ENCODE measurements at regions not wholly inside any gene's neighbourhood (a gene's known extent, or its start where the extent isn't known, plus 50 kb on each side); places are given as distances from the start of the nearest gene placed in this dataset.

DNA sequence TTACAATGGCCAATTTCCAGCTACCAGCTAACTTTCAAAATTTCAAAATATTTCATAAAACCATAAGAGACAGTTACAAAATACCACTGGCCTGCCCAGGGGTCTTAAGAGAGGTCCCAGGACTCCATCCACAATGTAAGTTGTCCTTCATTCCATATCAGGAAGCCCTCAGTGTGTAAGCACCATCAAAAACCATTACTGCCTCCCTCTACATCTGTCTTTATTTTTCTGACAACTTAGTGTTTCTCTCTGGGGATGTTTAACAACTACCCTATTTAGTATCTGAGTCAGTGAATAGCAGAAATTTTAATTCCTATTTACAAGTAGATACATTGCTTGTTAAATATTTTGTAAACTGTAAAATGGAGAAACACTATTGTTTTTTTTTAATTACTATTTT lies 339.3 kb upstream of the ADAMTS5 start:
- Histone ChIP-seq H3K4me1 (ENCODE audit: insufficient read depth) (peaks cover 6% of the 10 kb centered on the region), H3K9me3 (no peaks in the 10 kb centered on the region), H3K27ac (peak overlapping the region in 1 of 2 donors; percentile 1), H3K36me3 (no peaks in the 10 kb centered on the region), H3K4me3 (no peak overlapping the region), H3K27me3 (no peaks in the 10 kb centered on the region)
- DNase-seq, result no peak
- TF ChIP-seq EP300 (IDR thresholded peaks at IDR 0.05) (no peak), POLR2A (IDR thresholded peaks at IDR 0.05) (no peak)
- TF ChIP-seq, protein P1, sequence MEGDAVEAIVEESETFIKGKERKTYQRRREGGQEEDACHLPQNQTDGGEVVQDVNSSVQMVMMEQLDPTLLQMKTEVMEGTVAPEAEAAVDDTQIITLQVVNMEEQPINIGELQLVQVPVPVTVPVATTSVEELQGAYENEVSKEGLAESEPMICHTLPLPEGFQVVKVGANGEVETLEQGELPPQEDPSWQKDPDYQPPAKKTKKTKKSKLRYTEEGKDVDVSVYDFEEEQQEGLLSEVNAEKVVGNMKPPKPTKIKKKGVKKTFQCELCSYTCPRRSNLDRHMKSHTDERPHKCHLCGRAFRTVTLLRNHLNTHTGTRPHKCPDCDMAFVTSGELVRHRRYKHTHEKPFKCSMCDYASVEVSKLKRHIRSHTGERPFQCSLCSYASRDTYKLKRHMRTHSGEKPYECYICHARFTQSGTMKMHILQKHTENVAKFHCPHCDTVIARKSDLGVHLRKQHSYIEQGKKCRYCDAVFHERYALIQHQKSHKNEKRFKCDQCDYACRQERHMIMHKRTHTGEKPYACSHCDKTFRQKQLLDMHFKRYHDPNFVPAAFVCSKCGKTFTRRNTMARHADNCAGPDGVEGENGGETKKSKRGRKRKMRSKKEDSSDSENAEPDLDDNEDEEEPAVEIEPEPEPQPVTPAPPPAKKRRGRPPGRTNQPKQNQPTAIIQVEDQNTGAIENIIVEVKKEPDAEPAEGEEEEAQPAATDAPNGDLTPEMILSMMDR (IDR thresholded peaks at IDR 0.05), result no peak
- intact Hi-C loops (cut with DNase I), result no loop called here

DNA sequence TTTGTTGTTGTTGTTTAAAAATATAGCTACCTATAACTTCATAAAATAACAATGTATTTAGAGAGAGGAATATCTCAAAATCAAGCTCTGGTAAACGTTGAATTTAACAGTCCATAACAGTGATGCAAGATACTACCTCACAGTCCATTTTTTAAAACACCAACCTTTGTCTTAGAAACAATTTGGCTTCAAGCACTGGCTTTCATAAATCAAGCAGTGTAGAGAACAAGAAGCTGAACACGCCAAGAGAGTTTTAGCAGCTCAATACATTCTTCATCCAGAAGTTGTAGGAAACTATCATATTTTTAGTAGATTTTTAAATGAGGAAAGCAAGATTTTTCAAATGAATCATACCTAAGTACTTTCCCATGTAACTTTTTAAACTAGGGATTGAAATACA lies 334.3 kb upstream of the ADAMTS5 start:
- no peak overlapping the region for H3K27ac ChIP-seq
- H3K27me3 ChIP-seq, result no peaks in the 10 kb centered on the region
- 11 to 27% (median 17%) methylated on average over 2 of the region's 2 CpGs for WGBS, 3 donors
- no peaks in the 10 kb centered on the region for H3K9me3 ChIP-seq
- H3K36me3 ChIP-seq, result no peaks in the 10 kb centered on the region
- TF ChIP-seq, protein P1 (IDR thresholded peaks at IDR 0.05), result no peak
- TF ChIP-seq POLR2A (IDR thresholded peaks at IDR 0.05), result no peak
- no peak for TF ChIP-seq EP300 (IDR thresholded peaks at IDR 0.05)
- H3K4me1 ChIP-seq (ENCODE audit: insufficient read depth), result peaks cover 7% of the 10 kb centered on the region
- intact Hi-C loops (cut with DNase I), result no loop called here
- H3K4me3 ChIP-seq, result no peak overlapping the region
- DNase-seq, result no peak

DNA sequence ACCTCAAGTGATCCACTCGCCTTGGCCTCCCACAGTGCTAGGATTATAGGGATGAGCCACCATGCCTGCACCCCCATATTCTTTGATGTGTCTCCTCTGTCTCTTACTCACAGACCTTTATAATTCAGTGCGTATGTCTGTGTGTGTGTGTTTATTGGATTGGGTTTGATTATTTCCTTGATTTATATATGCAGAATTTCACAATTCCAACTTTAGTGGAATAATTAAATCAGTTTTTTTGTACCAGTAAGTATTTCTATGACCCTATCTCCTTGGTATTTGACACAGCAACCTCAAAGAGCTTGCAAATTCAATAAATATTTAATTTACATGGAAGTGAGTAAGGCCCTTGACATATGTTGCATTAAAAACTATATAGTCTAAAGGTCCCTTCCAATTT lies 333.9 kb upstream of the ADAMTS5 start:
- no peaks in the 10 kb centered on the region for H3K9me3 ChIP-seq
- no peak overlapping the region for H3K4me3 ChIP-seq
- H3K27me3 ChIP-seq, result no peaks in the 10 kb centered on the region
- no peaks in the 10 kb centered on the region for H3K36me3 ChIP-seq
- H3K4me1 ChIP-seq (ENCODE audit: insufficient read depth), result peaks cover 6% of the 10 kb centered on the region
- no peak for DNase-seq
- 72 to 93% (median 80%) methylated on average over 2 of the region's 2 CpGs for WGBS, 3 donors
- H3K27ac ChIP-seq, result no peak overlapping the region
- intact Hi-C loops (cut with DNase I), result no loop called here
- TF ChIP-seq EP300 (IDR thresholded peaks at IDR 0.05) (no peak), POLR2A (IDR thresholded peaks at IDR 0.05) (no peak)
- TF ChIP-seq, protein P1 (IDR thresholded peaks at IDR 0.05), result no peak

DNA sequence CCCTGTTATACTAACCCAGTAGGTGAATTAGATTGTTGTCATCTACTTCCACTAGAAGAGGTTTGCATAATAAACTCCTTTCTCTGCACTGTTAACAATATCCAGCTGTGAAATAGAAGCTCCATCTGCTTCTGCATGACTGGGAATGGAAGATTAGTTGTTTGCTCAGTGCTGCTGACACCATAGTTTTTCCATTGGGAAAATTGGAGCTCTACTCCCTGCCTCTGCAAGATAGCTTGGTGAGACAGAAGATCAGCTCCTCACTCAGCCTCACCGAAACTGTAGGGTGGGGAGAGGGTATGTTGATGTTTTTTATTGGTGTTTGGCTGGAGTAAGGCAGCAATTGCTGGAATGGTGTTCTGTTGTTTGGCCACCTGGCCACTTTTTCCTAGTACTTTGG lies 331.6 kb upstream of the ADAMTS5 start:
- Histone ChIP-seq H3K27ac (peak overlapping the region in 1 of 2 donors; percentile 28), H3K9me3 (no peaks in the 10 kb centered on the region), H3K4me1 (ENCODE audit: insufficient read depth) (peaks cover 4% of the 10 kb centered on the region), H3K4me3 (no peak overlapping the region), H3K27me3 (no peaks in the 10 kb centered on the region), H3K36me3 (no peaks in the 10 kb centered on the region)
- WGBS, 3 donors, result 25 to 41% (median 29%) methylated on average over 1 of the region's 1 CpG
- TF ChIP-seq POLR2A (IDR thresholded peaks at IDR 0.05), result no peak
- TF ChIP-seq, protein P1 (IDR thresholded peaks at IDR 0.05), result no peak
- no peak for TF ChIP-seq EP300 (IDR thresholded peaks at IDR 0.05)
- intact Hi-C loops (cut with DNase I), result no loop called here
- DNase-seq, result peak in 2 of 5 donors; percentile 21 to 23

DNA sequence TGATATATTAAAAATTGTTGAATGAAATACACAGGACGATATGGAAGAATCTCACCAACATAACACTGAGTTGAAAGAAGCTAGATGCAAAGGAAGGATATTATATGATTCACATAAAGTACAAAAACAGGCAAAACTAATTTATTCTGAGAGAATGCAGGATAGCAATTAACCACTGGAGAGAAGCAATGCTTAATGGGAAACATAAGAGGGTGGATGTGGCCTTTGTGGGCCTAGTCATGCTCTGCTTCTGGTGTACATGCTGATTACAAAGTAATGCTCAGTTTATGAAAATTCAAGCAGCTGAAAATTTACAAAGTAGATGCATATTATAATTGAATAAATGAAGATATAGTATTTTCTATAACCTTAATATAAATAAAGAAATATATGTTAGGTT lies 326.4 kb upstream of the ADAMTS5 start:
- DNase-seq, result no peak
- Histone ChIP-seq H3K36me3 (no peaks in the 10 kb centered on the region), H3K4me1 (ENCODE audit: insufficient read depth) (peaks cover 4% of the 10 kb centered on the region), H3K27ac (no peak overlapping the region), H3K4me3 (no peak overlapping the region), H3K9me3 (no peaks in the 10 kb centered on the region), H3K27me3 (no peaks in the 10 kb centered on the region)
- no peak for TF ChIP-seq POLR2A (IDR thresholded peaks at IDR 0.05)
- TF ChIP-seq, protein P1 (IDR thresholded peaks at IDR 0.05), result no peak
- intact Hi-C loops (cut with DNase I), result no loop called here
- 40 to 97% (median 92%) methylated on average over 1 of the region's 1 CpG for WGBS, 3 donors
